ENCODE measurements at regions not wholly inside any gene's neighbourhood (a gene's known extent, or its start where the extent isn't known, plus 50 kb on each side); places are given as distances from the start of the nearest gene placed in this dataset.
"Not testable (repeated sequence)": the region's sequence is repeated elsewhere in the genome, so short reads cannot be mapped to it uniquely, and the experiment has no call there.

DNA sequence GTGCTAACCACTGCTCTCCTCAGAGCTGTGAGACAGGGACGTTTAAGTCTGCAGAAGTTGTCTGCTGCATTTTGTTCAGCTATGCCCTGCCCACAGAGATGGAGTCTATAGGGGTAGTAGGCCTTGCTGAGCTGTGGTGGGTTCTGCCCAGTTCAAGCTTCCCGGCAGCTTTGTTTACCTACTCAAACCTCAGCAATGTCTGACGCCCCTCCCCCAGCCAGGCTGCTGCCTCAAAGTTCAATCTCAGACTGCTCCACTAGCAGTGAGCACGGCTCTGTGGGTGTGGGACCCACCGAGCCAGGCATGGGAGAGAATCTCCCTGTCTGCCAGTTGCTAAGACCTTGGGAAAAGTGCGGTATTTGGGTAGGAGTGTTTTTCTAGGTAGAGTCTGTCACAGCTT, 387.8 kb upstream of the SLC39A10 start:
- DNase-seq: no peak

DNA sequence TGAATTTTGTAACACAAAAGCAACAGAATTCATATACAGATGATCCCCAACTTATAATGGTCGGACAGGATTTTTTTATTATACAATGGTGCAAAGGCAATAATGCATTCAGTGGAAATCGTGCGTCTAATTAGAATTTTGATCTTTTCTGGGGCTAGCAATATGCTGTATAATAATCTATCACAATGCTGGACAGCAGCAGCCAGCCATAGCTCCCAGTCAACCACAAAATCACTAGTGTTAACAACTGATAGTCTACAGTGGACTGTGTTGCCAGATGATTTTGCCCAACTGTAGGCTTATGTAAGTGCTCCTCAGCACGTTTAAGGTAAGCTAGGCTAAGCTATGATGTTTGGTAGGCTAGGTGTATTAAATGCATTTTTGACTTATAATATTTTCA, 399.0 kb upstream of the SLC39A10 start:
- DNase-seq: no peak

DNA sequence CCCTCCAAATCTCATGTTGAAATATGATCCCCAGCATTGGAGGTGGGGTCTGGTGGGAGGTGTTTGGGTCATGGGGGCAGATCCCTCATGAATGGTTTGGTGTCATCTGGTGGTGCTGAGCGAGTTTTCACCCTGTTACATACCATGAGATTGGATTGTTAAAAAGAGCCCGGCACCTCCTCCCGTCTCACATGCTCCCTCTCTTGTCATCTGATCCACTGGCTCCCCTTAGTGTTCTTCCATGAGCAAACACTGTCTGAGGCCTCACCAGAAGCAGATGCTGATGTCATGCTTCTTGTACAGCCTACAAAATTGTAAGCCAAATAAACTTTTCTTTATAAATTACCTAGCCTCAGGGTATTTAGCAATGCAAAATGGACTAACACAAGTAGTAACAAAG, 405.0 kb upstream of the SLC39A10 start:
- DNase-seq: no peak

DNA sequence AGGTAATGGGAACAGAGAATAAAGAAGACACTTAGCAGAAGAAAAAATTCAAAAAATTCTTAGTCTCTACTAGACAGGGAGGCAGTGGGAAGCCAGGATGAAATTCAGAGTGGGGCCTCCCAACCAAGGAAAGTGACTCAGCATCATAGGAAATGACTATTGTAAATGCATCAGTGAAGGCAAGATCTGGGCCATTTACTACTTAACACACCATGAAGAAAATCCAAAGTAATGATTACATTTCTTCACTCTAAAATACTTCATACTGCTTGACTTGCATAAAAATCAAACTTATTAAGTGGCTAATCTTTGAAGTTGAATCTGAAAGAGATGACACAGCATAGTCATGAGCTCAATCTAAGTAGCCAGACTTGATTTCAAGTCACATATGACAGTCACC, 405.8 kb upstream of the SLC39A10 start:
- no peak for DNase-seq

DNA sequence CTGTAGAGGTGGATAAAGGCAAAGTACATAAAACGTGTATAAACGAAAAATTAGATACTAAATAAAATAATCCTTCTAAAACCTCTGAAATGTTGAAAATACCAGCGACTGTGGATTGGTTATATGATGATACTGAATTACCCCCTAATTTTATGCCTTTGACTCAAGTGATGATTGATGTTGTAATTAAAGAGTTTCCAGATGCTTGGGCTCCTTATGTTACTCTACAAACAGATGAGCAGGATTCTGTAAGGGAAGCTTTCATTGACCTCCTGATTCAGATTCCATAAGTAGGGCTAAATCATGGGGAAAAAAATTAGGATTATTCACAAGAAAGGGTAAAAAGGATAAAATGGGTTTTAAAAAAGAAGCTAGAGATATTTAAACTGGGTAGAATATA, 418.2 kb upstream of the SLC39A10 start:
- no peak for DNase-seq

DNA sequence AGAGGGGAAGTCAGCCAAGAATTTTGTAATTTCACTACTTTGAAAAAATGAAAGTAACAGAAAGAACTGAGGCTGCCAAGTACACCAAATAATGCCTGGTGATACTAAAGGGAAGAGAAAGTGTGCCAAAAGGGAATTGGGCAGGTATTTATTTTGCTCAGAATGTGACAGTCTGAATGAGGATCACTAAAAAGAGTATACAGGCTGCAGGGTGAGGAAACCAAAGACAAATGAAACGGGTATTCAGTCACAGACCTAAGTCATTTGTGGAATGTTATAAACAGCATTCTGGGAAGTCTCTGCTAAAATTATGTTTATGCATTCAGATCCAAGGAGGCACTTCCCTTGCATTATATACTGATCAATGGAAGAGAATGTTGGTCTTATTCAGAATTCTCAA, 418.6 kb upstream of the SLC39A10 start:
- DNase-seq: no peak

DNA sequence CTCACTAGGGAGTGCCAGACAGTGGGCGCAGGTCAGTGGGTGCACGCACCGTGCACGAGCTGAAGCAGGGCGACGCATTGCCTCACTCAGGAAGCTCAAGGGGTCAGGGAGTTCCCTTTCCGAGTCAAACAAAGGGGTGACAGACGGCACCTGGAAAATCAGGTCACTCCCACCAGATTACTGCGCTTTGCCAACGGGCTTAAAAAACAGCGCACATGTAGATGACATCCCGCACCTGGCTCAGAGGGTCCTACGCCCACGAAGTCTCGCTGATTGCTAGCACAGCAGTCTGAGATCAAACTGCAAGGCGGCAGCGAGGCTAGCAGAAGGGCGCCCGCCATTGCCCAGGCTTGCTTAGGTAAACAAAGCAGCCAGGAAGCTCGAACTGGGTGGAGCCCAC, 428.5 kb upstream of the SLC39A10 start:
- not testable (repeated sequence) for DNase-seq

DNA sequence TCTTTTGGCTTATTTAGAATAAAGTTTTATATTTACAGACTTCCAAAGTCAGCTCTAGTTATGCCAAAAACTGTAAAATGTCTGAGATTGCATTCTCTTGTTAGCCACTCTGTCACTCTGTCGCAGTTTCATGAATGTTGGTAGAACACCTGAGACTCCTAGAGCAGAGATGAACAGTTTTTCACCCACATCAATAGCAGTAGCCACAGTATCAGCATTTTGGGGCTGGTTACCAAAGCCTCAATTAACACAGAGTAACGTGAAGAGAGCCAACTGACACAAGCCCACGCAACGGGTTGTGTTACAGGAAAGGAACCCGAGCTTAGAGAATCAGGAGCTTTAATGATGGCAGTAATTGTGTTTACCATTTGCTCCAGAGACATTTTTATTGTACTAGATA, 443.0 kb upstream of the SLC39A10 start:
- DNase-seq: no peak

DNA sequence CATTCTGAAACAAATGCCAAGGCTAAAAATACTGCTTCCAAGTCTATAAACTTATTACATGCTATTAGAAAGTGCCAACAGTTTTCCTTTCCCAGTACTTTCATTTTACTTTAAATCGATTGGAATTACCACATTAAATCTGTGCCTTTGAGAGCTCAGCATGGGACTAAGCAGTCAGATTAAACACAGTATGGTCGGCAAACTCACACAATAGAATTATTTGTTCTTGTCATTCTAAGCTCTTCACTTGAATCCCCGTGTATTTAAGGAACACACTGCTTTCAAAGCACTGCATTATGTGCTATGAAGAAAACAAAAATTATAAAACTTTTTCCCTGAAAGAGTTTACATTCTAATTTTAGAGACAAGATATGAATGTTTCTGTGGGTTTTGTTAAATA, 444.4 kb upstream of the SLC39A10 start:
- DNase-seq: no peak

DNA sequence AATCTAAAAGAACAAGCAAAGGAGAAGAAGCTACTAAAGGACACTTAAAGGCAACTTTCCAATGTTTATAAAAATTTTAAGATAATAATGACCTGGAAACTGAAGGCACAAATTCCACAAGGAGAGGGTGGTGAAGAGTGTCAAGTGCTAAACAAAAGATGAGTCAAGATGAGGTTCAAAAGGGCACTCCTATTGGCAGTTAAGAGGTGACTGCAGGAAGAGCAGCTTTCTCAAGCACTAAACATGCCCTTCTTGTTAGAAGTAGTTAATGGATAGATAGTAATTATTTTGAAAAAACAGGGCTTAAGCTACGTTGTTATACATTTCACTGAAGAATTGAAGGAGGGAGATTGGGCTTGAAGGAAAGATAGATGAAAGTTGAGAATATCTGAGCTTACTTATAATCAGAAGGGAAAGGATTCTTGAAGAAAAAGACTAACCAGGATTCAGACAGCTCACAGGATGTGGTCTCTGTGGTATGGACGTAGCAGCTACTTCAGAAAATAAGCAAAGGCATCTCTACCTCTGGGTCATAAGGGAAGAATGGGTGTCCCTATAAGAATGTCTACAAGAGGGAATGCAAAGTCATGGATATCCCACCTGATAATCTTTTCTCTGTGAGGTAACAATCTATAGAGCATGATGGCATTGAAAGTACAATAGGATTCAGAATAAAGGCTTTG, 454.7 kb upstream of the SLC39A10 start:
- no peak for DNase-seq

DNA sequence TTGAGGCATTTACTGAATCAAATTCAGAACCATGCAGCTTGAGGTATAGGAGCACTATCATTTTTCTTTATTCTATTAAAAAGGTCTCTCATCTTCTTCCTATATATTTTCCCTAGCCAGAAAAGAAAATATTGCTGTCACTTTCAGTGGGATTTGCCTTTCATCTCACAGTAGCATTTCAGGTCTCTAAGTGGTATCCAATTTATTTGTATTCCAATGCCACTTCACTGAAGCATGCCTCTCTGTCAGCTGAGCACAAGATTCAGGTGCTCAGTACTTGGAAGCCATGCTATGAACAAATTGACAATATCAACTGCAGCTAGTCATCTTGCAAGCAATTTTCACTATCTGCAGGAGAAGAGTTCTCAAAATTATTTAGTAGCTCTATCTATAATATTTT, 457.2 kb upstream of the SLC39A10 start:
- DNase-seq: no peak

DNA sequence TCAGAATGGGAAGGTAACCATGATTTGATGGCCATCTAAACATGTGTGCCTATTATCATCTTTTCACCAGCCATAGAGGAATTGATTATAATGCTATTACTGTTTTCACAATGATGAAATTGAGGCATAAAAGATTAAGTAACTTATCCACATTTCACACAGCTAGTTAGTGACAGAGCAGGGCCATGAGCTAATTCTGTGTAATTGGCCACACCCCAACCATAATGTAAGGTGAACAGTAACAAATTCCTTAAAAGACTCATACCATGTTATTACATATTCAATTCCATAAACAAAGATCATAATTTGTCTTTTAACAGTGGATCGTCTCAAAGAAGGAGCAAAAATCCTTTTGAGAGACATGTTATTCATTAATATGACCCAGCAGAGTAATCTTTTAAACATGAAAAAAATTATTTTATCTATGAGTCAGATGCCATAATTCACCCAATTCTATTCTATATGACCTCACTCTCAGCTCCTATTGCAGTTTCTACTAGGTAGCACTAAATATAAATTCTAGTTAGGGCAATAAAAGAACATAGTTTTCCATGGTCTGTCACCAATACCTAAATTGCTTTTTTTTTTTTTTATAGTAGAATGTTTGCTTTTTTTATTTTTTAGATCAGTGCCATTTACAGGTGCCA, 475.8 kb upstream of the SLC39A10 start:
- DNase-seq: no peak

DNA sequence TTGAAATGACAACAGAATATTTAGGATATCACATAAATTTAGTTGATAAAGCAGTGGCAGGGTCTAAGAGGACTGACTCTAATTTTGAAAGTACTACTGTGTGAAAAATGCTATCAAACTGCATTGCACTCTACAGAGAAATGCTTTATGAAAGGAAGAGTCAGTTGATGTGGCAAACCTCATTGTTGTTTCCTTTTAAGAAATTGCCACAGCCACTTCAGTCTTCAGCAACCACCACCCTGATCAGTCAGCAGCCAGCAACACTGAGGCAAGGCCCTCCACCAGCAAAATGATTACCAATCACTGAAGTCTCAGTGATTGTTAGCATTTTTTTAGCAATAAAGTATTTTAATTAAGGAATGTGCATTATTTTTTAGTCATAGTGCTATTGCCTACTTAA, 488.7 kb upstream of the SLC39A10 start:
- DNase-seq: no peak

DNA sequence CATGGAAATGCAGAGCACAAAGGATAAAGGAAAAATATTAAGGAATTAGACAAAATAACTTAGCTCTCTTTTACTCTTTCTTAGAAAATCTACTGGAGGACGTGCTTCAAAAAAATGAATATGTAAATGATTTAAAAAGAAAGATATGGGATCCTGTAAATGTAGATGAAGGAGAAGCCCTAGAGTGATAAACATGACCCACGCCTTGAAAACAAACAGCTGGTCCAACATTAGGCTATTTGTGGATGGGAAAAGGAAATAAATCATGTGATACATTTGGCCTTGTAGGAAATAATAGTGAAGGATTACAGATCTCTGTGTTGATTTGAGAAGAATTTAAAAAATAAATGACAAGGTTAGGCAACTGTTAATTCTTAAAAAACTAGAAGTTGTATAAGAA, 492.1 kb upstream of the SLC39A10 start:
- DNase-seq: no peak

DNA sequence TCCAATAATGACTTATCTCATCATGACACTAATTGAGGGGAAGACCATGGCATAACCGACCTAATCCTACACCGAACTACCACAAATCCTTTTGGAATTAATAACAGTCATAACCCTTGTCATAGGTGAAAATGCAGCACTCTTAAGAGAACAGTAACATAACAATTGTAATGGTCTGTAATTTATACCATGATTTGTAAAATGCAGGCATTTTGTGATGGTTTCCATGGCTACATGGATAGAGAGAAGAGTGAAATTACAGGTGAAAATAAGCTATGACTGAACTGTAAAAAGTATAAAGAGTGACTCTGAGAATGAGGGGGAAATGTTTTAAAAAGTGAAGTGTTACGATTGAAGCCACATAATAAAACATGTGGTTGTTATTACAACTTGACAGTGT, 494.1 kb upstream of the SLC39A10 start:
- no peak for DNase-seq

DNA sequence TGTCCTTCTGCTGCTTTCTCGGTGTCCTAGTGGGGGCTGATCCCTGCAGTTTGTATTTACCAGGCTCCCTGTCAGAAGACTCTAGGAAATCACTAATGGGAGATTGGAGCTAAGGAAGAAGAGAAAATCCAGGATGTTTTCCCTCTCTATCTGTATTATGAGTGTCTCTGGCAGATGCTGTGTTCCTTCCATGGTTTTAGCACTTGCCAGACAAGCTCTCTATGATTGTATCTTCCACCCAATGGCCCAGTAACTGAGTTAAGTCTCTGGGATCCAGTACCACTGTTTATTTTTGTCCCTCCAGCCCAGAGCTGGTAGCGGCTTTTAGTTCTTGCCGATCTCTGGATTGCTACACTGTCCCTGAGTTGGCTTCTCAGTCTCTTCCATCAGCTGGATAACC, 494.8 kb upstream of the SLC39A10 start:
- DNase-seq: no peak

DNA sequence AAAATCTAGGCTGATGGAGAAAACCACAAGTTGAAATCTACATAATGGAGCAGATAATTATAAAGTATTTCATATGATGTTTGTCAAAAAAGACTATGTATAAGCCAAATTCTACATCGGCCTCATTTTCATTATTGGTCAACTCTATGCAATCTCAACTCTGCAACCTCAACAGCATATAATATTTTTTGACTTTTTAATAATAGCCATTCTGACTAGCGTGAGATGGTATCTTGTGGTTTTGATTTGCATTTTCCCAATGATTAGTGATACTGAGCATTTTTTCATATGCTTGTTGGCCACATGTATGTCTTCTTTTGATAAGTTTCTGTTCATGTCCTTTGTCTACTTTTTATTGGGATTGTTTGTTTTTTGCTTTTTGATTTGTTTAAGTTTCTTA, 496.1 kb upstream of the SLC39A10 start:
- DNase-seq: no peak

DNA sequence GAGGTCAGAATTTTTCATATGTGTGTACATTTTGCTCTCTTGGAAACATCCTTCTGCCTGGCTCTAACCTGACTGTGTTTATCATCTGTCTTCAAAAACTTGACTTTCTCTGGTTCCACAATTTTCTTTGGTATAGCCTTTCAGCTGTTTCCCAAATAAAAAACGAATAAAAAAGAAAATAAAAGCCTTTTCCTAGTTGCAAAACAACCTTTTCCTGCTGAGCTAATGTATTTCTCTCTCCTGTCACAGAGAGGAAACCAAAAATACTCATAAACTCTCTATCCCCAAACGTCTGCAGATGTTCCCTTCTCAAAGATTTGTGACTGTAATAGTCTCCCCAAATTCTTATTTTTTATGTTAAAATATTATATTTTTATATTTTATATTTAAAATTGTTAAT, 505.3 kb upstream of the SLC39A10 start:
- DNase-seq: no peak

DNA sequence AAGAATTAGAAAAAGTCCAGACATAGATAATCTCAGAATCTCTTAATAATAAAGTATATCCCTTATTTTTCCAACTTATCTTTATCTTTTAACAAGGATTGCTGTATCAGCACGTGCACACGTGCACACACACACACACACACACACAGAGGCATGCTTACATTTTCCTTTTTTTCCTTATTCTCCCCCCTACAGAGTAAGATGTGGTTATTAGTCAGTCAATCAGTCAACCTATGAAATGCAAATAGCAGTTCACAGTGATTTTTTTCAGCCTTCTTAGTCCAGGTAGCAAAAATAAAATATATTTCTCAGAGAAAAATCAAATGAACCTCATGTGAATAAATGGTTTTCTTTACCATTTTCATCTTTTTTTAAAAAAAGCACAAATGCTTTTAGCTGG, 506.2 kb upstream of the SLC39A10 start:
- DNase-seq: no peak

DNA sequence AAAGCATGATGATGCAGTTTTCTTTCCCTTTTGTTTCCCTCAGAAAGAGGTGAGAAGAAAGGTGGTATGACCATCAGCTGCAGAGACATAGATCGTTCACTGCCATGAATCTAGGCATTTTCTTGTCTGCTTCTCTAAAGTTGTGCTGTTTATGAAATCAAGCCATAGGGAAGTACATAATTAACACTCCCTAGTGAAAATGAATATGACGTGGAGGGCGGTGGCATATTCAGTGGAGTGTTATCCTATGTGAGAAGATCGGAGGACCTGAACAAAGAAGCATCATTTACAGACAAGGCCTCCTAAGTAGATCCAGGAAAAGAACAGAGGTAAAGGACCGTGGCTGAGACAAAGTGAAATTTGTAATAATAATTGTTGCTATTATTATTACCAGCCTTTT, 509.0 kb upstream of the SLC39A10 start:
- no peak for DNase-seq

DNA sequence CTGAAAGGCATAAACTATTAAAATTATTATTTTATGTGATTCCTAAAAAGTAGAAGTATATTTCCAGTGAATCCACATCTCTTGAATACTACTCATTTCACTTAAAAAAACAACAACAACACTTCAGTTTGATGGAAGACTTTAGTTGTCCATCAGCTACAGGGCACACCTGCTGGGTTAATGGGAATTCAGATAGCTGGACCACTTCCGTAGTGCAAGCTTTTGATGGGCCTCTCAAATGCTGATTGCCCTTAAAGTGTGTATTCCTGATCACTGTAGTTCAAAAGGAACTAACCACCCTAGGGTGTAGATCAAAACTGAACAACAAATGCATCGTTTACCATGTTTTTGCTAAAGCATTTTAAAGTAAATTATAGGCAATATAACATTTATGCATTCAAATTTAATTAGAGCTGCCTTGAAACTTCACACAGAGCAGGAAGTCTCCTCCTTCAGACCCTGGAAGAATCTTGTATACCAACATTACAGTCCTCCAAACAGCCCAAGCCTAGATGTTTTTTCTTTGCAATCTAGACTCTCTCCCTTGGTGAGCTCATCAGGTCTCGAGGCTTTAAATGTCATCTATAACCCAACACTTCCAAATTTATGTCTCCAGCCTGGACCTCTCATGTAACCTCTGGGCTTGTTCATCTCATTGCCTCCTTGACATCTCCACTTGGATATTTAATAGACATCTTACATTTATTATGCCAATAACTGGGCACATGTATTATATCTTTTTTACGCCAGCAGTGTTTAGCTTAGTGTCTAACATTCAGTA, 510.1 kb upstream of the SLC39A10 start:
- no peak for DNase-seq

DNA sequence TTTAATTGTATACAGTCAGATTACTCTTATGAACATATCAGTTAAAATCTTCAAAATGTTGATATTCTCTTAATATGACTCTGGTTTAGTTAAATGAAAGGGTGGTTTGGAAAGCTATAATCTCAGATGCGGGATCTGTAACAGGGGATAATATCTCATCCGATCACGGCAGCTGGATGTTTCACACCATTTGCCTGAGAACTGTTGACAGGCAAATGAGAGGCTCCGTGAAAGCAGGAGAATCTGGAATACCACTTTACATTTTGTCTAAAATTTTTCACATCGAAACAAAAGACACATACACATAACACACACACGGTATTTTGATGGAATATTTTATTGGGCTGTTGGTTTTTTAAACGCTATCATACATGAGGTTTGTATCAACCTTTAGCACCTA, 518.6 kb upstream of the SLC39A10 start:
- DNase-seq: no peak

DNA sequence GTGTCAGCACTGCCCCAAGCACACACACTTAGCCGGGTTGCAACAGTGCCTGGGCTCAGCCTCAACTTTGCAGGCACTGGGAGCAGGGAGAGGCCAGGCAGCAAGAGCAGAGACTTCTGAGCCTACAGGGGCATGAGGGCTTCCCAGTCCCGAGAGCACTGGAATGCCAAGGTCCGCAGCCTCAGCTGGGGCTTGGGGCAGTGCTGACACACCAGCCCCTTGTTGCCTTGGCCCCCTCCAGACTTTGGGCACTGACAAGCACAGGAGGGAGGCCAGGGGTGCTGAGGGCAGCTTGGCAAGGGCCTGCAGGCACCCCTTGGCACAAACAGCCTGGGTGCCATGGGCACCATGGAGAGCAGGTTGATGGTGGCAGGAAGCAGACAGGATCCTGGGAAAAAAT, 531.1 kb upstream of the SLC39A10 start:
- not testable (repeated sequence) for DNase-seq

DNA sequence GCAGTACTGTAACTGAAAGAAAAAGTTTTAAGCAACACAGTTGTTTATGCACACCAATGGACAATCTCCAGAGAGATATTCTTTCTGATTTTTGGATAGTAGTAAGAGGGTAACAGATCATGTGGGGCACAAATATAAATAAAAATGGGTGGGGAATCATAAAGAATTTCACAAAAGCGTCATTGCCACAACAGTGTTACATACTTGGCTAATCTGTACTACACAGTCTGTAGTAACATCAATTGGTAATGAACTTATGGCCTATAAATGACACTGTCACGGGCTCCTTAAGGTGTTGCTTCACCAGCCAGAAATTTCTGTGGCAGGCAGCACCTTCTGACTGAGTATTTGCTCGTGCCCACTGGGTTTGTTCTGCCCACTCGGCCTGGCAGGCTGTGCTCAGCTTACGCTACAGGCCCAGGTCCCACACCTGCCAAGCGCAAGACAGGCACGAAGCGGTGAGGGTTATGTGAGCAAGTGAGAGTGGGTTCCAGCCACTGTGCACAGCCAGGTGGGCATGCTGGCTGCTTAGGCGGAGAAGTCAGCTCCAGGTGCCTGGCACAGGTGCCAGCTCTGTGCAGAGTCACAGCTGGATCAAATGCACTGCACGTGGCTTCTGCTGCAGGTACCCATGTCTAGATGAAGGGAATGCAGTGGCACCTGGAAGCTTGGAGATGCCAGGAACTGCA, 532.5 kb upstream of the SLC39A10 start:
- DNase-seq: no peak

All from stimulated activated CD8-positive, alpha-beta memory T cell treated with anti-CD3 and anti-CD28 coated beads, Interleukin-4, amount 100 ng/mL, for 48 hours (primary cell).